Eye (tissue), 1 donor: ENCODE measurements at regions not wholly inside any gene's neighbourhood (a gene's known extent, or its start where the extent isn't known, plus 50 kb on each side); places are given as distances from the start of the nearest gene placed in this dataset.
"Not testable (repeated sequence)": the region's sequence is repeated elsewhere in the genome, so short reads cannot be mapped to it uniquely, and the experiment has no call there.

Experiments used
- DNase-seq: peaks from one replicate; pipeline ENCODE4 v3.0.0-alpha.2; 2015

DNA sequence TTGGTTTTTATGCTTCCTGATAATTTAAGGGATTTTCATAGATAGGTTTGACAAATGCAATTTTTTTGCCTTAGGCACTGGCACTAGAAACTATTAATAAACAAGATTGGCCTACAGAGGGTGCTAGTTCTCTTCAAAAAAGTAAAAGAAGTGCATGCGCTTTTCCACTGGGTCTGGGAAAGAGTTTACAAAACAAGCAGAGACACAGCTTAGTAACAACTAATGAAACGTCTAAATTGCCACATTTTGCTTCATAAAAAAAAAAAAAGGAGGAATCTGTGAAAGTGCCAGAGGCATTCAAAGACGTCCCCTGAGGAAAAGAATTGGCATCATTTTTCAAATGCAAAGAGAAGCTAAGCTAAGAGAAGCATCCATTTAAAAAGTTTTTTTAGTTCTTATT lies 58.3 kb upstream of the EEA1 start:
- peak; percentile 92 for DNase-seq

DNA sequence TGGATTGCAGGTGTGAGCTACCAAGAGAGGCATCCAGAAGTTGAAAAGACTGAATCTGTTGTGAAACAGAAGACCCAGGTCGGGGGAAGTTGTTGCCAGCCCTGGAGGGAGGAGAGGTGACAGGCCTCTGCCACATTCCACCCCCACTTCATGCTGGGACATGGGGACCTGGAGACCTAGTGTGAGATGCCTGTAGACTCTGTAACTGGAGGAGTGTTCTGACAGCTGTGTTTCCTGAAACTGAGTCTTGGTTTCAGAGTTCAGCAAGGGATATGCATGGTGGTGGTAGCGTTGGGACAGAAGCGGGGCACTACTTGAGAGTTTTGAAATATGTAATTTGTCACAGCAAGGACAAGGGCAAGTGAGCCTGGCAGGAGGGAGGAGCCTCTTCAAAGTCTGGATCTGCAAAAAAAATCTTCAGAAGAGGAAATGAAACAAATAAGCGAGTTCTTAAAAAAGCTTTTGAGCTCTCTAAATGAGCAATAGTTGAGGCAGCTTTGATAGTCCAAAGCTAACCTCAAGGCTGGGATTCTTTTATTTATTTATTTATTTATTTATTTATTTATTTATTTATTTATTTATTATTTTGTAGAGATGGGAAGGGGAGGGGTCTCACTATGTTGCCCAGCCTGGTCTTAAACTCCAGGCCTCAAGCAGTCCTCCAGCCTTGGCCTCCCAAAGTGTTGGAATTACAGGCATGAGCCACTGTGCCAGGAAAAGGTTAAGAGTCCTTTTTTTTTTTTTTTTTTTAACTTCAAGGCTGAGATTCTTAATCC lies 58.9 kb upstream of the EEA1 start:
- DNase-seq: peak; percentile 25

DNA sequence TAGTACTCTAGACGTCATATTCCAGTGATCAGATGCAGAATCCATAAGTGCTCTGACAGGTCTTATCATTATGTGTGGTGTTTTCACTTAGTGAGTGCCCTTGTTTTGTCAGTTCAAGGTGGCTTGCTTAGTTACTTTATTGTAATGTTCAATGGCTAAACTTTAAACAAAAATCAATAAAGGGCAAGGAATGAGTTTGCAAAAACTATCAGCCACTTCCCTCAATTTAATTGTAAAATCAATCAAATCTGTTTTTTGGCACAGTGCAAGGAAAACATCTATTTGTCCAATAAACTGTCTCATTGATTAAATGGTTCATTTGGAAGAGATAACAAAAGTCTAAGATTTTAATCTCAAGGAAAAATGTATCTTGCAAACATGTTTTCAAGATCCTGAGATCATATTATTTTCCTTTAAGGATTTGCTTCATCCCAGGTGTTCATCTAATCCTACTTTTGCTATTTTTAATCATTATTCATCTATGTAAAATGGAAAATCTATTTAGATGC lies 59.6 kb upstream of the EEA1 start:
- DNase-seq: no peak

DNA sequence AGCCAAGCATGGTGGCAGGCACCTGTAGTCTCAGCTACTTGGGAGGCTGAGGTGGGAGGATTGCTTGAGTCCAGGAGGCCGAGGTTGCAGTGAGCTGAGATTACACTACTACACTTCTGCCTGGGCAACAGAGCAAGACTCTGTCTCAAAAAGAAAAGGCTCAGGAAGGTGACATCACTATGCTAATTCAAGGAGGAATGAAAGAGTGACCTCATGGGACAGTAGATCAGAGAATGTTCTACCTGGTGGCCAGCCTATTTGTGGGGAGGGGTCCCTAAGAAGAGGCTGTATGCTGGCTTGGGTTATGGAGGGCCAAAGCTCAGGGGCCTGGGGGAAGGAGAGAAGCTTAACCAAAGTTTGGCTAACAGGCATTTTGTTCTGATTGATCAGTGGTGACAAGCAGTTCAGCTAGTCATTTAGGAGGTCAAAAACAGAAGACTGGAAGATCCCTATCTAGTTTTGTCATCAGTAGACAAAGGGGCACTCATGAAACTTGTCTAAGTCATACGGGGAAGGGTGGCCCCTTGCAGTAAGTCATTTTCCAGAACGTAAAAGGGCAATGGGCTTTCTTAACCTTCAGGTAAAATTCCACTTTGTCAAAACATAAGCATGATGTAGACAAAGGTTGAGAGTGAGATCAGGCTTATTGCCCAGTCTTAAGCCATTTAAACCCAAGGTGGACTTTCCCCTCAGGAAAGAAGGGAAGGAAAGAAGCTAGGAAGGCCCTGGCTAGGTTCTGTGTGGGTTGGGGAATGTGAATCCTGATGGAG lies 60.8 kb upstream of the EEA1 start:
- DNase-seq: peak; percentile 35

DNA sequence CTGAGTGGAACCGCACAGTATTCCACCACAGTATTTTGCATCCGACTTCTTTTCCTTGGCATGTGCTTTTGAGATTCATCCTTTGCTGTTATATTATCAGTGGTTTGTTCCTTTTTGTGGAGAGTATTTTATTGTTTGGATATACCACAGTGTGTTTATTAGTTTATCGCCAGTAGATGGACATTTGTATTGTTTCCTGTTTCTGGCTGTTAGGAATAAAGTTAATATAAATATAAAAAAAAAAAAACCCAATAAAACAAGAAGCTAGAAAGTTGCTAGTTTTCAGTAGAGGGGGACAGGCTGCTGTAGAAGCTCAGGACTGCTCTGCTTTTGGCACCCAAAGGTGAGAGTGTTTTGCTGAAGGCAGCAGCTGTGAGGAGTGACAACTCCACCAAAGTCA lies 62.0 kb upstream of the EEA1 start:
- no peak for DNase-seq

DNA sequence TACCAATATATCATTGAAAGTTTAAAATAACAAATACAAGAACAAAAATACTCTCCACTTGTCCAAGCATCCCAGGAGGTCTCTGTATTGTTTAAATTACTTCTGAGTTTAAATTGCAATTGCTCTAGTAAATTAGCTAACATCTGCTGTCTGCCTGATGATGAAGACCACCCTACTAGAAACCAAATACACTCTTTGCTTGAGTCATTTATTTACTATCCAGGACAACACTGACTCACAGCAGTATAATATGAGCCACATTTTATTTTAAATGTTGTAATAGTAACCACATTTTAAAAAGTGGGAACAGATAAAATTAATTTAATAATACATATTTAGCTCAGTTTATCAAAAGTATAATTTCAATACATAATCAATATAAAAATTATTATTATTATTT lies 62.9 kb upstream of the EEA1 start:
- no peak for DNase-seq

DNA sequence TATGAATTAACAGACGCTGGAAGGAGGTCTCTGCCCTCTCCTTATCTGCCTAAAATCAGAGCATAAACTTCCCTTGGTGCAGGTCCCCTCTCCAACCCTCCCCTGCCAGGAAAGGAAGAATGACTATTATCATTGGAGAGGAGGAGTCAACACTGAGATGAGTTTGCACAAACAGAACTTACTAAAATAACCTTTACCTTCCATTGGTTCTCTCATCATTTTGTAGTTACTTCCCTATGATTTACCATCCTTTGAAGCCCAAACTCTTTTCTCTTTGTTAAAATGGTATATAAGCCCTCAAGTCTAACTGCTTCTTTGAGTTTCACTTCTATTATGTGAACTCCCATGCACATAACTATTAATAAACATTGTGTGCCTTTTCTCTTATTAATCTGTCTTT lies 64.2 kb upstream of the EEA1 start:
- no peak for DNase-seq

DNA sequence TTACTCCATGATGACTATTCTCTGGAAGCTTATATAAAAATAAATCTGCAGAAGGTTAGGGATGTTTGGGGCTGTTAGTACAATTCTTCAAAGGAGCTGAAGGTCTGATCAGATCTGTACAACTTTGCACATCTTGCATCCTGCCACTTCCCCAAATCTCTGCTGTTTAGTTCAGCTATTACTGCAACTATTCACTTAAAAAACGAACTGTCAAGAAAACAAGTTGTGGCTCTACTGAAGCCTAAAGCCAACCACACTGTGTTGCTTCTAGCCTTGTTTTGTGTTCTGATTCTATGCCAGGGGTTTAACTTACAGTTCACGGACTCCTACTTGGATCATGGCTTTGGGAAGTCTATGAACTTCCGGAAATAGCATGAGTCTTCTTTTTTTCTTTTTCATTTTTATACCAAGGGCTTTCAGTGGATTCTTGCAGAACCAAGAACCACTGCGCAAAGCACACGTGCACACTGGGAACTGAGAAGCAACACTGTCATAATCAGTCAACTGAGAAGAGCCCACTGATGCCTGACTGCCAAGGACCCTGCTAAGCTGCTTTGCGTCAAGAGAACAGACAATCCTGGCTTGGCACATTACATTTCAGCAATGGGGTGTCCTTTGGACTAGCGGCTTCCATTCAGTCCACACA lies 66.3 kb upstream of the EEA1 start:
- DNase-seq: no peak

DNA sequence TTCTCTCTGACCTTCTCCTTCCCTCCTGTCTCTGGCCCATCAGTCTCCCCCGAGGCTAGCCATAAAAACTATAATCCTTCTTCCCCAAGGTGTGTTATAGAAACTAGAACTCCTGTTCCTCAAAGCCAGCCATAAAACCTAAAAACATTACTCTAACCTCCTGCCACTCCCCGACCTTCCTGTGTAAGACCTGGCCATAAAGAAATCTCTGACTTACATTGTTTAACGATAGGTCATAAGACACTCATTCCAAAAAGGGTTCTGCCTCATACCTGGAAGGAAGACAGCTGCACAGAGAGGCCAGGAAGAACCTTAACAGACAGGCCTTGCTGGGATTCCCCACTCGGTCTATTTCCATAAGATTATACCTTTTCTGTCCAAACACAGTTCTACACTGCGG lies 70.9 kb upstream of the EEA1 start:
- no peak for DNase-seq

DNA sequence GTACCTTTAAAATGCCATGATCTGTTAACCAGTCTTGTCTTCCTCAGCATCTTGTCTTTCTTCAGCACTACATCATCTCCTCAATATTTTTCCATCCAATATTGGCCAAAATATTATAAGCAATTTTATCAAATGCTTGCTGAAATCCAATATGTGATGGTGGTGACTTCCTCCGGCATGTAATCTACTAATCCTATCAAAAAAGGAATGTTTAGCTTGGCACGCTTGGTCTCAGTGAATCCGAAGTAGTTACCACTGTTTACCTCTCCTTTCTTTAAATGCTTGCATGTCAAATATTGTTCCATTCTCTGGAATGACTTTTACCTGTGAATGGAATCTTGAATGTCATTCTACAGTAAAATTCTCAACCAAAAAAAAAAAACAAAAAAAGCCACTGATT lies 72.3 kb upstream of the EEA1 start:
- no peak for DNase-seq

DNA sequence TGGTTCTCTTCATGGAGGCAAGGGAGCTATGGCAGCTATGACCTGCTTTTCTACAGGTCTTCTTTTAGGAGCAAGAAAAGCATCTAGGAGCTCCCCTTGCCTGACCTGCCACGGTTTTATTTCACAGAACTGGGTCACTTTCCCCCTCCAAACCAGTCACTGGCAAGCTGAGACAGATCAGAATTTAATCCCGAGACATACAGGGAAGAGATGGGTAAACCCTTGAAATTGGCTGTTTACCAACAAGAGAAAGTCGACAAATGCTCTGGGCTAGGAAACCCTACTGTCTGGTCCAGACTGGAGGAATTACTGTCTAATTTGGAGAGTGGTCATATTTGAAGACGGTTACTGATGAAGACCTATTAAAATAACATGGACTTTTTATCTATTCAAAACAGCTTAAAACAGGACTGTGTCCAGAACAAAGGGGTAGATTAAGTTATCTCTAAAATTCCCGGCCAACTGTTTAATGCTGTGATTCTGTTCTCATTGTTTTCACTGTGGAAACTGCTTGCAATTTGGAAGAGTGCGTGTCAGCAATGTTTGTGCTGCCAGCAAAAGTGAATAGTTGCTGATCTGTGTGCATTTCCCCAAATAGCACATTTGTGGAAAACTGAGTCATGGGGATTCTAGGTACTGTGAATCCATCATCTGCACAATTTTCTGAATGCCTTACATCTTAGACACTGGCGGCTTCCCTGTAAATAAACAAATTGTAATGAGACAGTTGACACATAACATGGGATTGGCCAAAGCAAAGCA lies 73.4 kb upstream of the EEA1 start:
- peak; percentile 43 for DNase-seq

DNA sequence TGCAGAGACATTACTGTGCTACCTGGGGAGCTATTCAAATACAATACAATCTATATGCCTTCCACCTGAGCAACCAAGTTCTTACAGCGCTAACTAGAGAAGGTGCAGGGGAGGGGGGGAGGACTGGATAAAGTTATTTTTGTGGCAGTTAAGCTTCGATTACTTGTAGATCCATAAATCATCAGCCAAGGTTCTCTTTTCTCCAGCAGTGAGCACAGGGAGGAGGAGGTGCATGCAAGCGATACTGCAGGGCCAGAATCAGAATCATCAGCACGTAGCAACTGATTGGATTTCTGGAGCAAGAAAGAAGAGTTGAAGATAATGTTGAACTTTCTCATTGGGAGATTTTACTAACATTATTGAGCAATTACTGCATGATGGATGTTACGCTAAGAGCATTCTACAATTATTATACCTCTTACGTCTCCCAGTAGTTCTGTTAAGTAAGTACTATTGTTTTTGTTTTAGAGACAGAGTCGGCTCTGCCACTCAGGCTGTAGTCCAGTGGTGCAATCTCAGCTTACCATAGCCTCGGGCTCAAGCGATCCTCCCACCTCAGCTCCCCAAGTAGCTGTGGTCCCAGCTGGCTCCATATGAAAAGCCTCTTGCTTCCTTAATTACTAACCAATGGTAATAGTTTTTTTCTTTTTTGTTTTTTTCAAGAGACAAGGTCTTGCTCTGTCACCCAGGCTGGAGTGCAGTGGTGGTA lies 74.6 kb upstream of the EEA1 start:
- no peak for DNase-seq

DNA sequence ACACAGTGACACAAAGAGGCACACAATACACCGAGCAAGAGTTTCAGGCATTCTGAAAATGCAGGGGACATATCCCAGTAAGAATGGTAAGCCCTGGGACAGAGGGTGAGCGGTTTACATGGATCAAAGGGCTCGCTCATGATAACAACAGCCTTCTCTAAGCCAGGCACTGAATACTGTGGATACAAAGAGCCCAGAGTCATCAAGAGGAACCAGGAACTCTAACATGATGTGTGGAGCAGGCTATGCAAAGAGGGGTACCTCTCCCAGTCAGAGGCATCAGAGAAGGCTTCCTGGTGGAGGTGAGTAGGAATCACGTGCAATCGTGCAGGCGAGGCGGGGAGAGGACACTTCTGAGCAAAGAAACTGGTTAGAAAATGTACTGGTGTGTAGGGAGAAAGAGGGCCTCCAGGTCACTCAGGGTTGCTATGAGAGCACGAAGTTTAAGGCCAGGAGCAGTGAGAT lies 76.9 kb upstream of the EEA1 start:
- no peak for DNase-seq

DNA sequence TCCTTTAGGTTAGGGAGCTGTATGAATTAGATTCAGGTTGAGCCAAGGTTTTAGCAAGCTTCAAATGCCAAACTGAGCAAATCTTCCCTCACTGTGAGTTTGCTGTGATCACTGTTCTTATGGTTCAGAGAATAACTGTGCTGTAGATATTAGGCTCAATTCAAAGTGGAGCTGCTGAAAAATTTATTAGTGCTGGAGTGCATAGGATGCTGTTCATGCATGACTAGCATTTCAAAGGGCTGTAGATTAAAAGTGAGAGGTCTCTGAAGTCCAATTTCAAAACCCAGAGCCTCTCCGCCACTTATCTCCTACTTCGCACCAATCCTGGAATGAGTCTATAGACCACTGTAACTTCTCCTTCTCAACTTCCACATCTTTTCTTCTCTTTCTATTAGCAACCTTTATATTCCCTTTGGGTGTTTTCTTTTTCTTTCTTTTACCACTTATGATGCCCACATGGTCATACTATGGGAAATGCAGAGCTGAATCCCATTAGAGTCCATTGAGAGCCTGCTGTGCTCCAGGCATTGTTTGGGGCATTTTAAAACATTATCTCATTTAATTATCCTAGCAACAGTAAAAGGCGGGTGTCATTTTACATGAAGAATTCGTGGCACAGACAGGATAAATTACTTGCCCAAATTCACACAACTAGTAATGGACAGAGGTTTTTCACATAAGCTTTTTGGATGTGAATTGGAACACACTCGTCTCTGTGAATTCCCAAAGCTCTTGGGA lies 77.5 kb upstream of the EEA1 start:
- DNase-seq: peak; percentile 67

DNA sequence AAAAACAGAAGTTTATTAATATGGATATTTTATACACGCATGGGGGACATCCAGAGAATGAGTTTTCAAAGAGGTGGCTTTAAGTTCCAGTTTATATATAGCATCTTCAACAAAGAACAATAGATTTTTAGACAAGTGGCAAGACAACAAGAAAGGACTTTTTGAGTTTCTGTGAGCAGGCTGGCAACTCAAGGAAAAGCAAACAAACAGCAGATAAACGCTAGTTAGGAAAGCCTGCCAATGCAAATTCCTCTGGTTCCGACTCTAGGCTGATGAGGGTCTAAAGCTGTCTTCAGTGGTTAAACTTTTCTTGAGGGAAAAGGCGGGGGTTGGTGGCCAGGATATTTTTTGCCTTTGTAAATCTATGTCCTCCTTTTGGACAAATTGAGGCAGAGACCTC lies 78.4 kb upstream of the EEA1 start:
- no peak for DNase-seq

DNA sequence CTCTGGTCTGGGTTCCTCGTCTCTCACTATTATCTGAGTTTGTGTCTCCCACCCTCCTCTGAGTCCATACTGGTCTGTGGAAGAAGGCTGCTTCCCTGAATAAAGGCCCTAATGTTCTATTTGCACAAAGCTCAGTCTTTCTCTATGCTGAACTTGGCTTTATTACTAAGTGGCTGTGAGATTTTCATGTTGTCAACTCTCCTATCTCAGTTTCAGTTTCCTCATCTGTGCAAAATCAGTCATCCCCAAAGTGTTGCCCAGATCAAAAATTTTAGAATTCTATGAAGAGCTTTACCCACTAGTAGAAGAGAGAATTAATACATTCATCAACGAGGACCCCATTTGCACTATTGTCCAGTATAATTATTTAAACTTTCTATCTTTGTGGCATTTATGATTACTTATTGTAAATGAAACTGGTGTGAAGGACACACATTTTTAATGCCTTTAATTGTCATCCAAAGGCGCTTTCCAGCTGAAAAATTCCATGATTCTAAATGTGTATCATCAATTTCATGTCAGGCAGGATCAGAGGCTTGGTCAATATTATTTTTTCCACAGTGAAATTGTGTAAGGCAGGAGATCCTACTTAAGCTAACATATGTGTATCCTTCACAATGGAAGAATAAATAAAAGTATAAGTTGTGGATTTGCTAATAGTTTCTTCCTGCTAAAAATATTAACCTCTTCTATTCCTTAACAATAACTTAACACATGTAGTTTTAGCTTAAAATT lies 79.1 kb upstream of the EEA1 start:
- DNase-seq: no peak

DNA sequence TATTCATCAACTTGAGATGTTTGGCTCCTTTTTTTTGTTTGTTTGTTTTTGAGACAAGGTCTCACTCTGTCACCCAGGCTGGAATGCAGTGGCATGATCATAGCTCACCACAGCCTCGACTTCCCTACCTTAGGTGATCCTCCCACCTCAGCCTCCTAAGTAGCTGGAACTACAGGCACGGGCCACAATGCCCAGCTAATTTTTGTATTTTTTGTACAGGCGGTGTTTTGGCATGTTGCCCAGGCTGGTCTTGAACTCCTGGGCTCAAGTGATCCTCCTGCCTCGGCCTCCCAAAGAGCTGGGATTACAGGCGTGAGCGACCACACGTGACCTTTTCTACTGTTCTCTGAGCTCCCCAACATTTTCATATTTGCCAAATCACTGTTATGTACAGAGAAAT lies 79.8 kb upstream of the EEA1 start:
- not testable (repeated sequence) for DNase-seq

DNA sequence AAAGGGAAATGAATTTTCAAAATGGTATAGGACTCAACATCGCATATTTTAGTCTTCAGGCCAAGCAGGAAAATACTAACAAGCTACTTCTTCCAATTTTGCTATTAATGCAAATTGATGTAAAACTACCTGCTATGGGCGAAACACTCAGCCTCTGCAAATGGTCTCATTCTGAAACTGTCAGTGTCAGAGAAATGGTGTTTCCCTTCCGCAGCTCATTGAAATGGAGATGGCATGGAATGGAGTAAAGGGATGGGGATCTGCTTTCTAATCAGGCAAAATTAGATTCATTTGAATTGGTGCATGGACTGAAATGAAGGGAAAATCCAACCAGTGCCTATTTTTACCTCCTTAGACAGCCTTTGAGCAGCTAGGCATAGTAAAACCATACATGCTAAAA lies 80.4 kb upstream of the EEA1 start:
- DNase-seq: no peak

DNA sequence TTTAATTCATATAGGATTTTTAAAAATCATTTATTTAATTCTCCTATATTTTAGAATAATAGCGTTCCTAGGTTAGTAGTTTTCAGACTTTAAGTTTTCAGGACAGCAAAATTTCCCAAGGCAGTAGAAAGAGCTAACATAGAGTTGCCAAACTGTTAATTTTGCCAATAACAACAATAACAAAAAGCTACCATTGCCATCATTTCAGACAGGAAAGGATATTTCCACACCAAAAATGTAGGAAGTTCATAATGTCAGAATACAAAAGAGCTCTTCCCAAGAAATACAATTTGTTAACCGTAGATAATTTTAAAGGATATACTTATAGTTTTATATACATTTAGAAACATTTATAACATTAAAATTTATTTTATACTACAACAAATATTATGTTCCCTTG lies 81.4 kb upstream of the EEA1 start:
- no peak for DNase-seq

DNA sequence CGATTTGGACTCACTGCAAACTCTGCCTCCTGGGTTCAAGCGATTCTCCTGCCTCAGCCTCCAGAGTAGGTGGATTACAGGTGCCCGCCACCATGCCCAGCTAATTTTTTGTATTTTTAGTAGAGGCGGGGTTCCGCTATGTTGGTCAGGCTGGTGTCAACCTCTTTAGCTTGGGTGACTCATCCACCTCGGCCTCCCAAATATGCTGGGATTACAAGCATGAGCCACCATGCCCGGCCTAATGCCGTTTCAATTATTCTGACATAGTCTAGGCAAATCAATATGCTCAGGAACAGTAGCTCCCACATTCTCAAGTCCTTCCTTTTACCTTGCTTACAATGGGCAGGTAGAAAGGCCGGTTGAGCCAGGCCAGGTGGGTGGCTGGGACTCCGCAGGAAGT lies 82.0 kb upstream of the EEA1 start:
- no peak for DNase-seq
